Transverse colon (tissue), 4 donors: ENCODE measurements at regions not wholly inside any gene's neighbourhood (a gene's known extent, or its start where the extent isn't known, plus 50 kb on each side); places are given as distances from the start of the nearest gene placed in this dataset.

ENCODE experiments used
- DNase-seq: peaks from one replicate; pipeline ENCODE4 v3.0.0-alpha.2; 2019
- H3K27ac ChIP-seq, 4 donors: fragments of 200-600 bp; sonication (generic); 2 replicates each; pipeline ENCODE4 v1.5.1; 2016 to 2018; ENCODE audit warnings: inconsistent platforms in 4 of 4
- H3K27me3 ChIP-seq: fragments of 200-600 bp; sonication (generic); 2 replicates; pipeline ENCODE4 v1.5.1; 2017; ENCODE audit warnings: inconsistent platforms
- H3K36me3 ChIP-seq, 4 donors: fragments of 200-600 bp; sonication (generic); 2 replicates each; pipeline ENCODE4 v1.5.1; 2017 to 2019; ENCODE audit warnings: inconsistent platforms in 4 of 4
- H3K4me1 ChIP-seq, 4 donors: fragments of 200-600 bp; sonication (generic); 2 replicates each; pipeline ENCODE4 v1.5.1; 2017 to 2020; ENCODE audit warnings: inconsistent platforms in 4 of 4
- H3K4me3 ChIP-seq, 4 donors: fragments of 200-600 bp; sonication (generic); 1 replicate in 1 of 4; 2 replicates in 3 of 4; pipeline versions ENCODE4 v1.5.1 to v1.6.1; 2017 to 2019; ENCODE audit warnings: inconsistent platforms in 4 of 4
- H3K9me3 ChIP-seq, 2 donors: fragments of 200-600 bp; sonication (generic); 2 replicates each; pipeline ENCODE4 v1.5.1; 2017 to 2019; ENCODE audit warnings: inconsistent platforms in 2 of 2
- EP300 ChIP-seq: sonication (generic); formaldehyde crosslinking; IDR thresholded peaks from one replicate; pipeline ENCODE4 v1.6.1; 2017; ENCODE audit warnings: antibody characterized with exemption, low read depth
- POLR2A ChIP-seq: fragments of 450-650 bp; IDR thresholded peaks from one replicate; pipeline ENCODE4 v1.6.1; 2016; ENCODE audit warnings: antibody characterized with exemption, mild to moderate bottlenecking, moderate library complexity
- POLR2AphosphoS5 ChIP-seq, 3 donors: sonication (generic); formaldehyde crosslinking; IDR thresholded peaks; one replicate each; pipeline ENCODE4 v1.6.1; 2016; ENCODE audit warnings: antibody characterized with exemption in 3 of 3
- WGBS, 2 donors: methylation state at CpG; one replicate each; pipeline ENCODE4 v1.1.5; 2018; ENCODE audit warnings: low coverage in 1 of 2; 5-methylcytosine and 5-hydroxymethylcytosine counted together
- in situ Hi-C, 4 donors: fragments of 200-750 bp; cut with MboI; loops; one replicate each; pipeline versions ENCODE4 v1.15.0 to v1.15.1; 2017; ENCODE audit warnings: low sequenced_read_pairs in 3 of 4, low pct_ligation_motif_present in 1 of 4, low pct_unique_long_range_greater_than_20kb in 1 of 4
- intact Hi-C: fragments of 100-400 bp; cut with DNase I; formaldehyde crosslinking; loops from one replicate; pipeline ENCODE4 v1.15.1; 2023; ENCODE audit warnings: low total_unique reads
- TF ChIP-seq, protein P1 (sequence below), 5 experiments: fragments of 200-600 bp in 3 of 5; fragments of 450-650 bp in 2 of 5; sonication (generic) in 3 of 5; IDR thresholded peaks; 1 replicate in 2 of 5; 2 replicates in 3 of 5; pipeline ENCODE4 v1.5.1; 2016 to 2017; ENCODE audit warnings: antibody characterized with exemption in 5 of 5, inconsistent platforms in 3 of 5, mild to moderate bottlenecking in 2 of 5, moderate library complexity in 1 of 5

- no peak for TF ChIP-seq EP300
- no peak for TF ChIP-seq POLR2AphosphoS5 (IDR thresholded peaks at IDR 0.05)
- TF ChIP-seq, protein P1, sequence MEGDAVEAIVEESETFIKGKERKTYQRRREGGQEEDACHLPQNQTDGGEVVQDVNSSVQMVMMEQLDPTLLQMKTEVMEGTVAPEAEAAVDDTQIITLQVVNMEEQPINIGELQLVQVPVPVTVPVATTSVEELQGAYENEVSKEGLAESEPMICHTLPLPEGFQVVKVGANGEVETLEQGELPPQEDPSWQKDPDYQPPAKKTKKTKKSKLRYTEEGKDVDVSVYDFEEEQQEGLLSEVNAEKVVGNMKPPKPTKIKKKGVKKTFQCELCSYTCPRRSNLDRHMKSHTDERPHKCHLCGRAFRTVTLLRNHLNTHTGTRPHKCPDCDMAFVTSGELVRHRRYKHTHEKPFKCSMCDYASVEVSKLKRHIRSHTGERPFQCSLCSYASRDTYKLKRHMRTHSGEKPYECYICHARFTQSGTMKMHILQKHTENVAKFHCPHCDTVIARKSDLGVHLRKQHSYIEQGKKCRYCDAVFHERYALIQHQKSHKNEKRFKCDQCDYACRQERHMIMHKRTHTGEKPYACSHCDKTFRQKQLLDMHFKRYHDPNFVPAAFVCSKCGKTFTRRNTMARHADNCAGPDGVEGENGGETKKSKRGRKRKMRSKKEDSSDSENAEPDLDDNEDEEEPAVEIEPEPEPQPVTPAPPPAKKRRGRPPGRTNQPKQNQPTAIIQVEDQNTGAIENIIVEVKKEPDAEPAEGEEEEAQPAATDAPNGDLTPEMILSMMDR (IDR thresholded peaks at IDR 0.05), result no peak
- TF ChIP-seq POLR2A, result no peak
- in situ Hi-C loops (no loop called here), intact Hi-C loops (no loop called here)
- H3K27me3 ChIP-seq, result no peaks in the 10 kb centered on the region
- no peaks in the 10 kb centered on the region for H3K36me3 ChIP-seq
- H3K4me3 ChIP-seq, result no peak overlapping the region
- no peak for DNase-seq
- no peaks in the 10 kb centered on the region for H3K9me3 ChIP-seq
- no peak overlapping the region for H3K27ac ChIP-seq
- WGBS, 2 donors, result 66 to 68% methylated on average over 3 of the region's 3 CpGs
- H3K4me1 ChIP-seq, result no peaks in the 10 kb centered on the region
Observed at GRCh38 chr5:12974856-12975255, 969.6 kb downstream of the DNAH5 start.

- in situ Hi-C loops (no loop called here), intact Hi-C loops (no loop called here)
- Histone ChIP-seq H3K27me3 (no peaks in the 10 kb centered on the region), H3K27ac (no peak overlapping the region), H3K4me3 (no peak overlapping the region), H3K36me3 (no peaks in the 10 kb centered on the region), H3K9me3 (no peaks in the 10 kb centered on the region), H3K4me1 (no peaks in the 10 kb centered on the region)
- DNase-seq, result no peak
- 81 to 86% methylated on average over 4 of the region's 4 CpGs for WGBS, 2 donors
- TF ChIP-seq EP300, result no peak
- TF ChIP-seq, protein P1 (IDR thresholded peaks at IDR 0.05), result no peak
- no peak for TF ChIP-seq POLR2A
- TF ChIP-seq POLR2AphosphoS5 (IDR thresholded peaks at IDR 0.05), result no peak
Observed at GRCh38 chr5:12965804-12966203, 978.7 kb downstream of the DNAH5 start.

DNA sequence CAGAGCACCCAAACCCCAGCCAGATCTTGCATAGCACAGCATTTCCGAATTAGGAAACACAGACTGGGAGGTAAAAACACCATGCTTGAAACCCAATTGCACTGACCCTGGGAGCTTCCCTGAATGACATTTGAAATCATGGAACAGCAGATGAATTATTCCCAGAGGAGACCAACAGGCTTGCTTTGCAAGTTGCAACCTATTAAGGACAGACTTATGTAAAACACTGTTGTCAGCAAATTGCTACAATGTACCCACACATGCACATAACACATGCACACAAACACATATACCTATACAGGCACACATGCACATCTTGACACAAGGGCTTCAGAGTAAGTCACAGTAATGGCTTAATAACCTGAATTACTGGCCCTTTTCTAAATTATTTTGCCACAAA lies 984.8 kb downstream of the DNAH5 start:
- 83 to 89% methylated on average over 1 of the region's 1 CpG for WGBS, 2 donors
- TF ChIP-seq, protein P1 (IDR thresholded peaks at IDR 0.05), result no peak
- TF ChIP-seq EP300, result no peak
- no peak for TF ChIP-seq POLR2AphosphoS5 (IDR thresholded peaks at IDR 0.05)
- no peak for TF ChIP-seq POLR2A
- in situ Hi-C loops, result no loop called here

GRCh38 chr5:12952409-12952808 lies 992.1 kb downstream of the DNAH5 start:
- in situ Hi-C loops (no loop called here), intact Hi-C loops (no loop called here)
- DNase-seq, result no peak
- Histone ChIP-seq H3K4me3 (no peak overlapping the region), H3K4me1 (no peaks in the 10 kb centered on the region), H3K9me3 (no peaks in the 10 kb centered on the region), H3K27me3 (no peaks in the 10 kb centered on the region), H3K36me3 (no peaks in the 10 kb centered on the region), H3K27ac (no peak overlapping the region)
- WGBS, 2 donors, result 35 to 39% methylated on average over 2 of the region's 2 CpGs
- no peak for TF ChIP-seq POLR2AphosphoS5 (IDR thresholded peaks at IDR 0.05)
- TF ChIP-seq EP300, result no peak
- no peak for TF ChIP-seq POLR2A
- TF ChIP-seq, protein P1 (IDR thresholded peaks at IDR 0.05), result no peak

More for the DNA sequence above, 984.8 kb downstream of the DNAH5 start:
- no peaks in the 10 kb centered on the region for H3K36me3 ChIP-seq
- H3K4me3 ChIP-seq, result no peak overlapping the region
- intact Hi-C loops, result no loop called here
- H3K27me3 ChIP-seq, result no peaks in the 10 kb centered on the region
- H3K27ac ChIP-seq, result no peak overlapping the region
- H3K9me3 ChIP-seq, result no peaks in the 10 kb centered on the region
- H3K4me1 ChIP-seq, result no peaks in the 10 kb centered on the region
- no peak for DNase-seq
